Left colon (tissue), 2 donors: ENCODE measurements at regions not wholly inside any gene's neighbourhood (a gene's known extent, or its start where the extent isn't known, plus 50 kb on each side); places are given as distances from the start of the nearest gene placed in this dataset.
"Not testable (repeated sequence)": the region's sequence is repeated elsewhere in the genome, so short reads cannot be mapped to it uniquely, and the experiment has no call there.

Source experiments
- ATAC-seq: fragments of 200-7000 bp; cut with Tn5 transposase; one replicate; pipeline ENCODE4 v1.9.1; 2020; ENCODE audit warnings: mild to moderate bottlenecking, moderate library complexity
- DNase-seq, 2 donors: peaks; one replicate each; pipeline ENCODE4 v3.0.0-alpha.2; 2020
- intact Hi-C, 2 donors: fragments of 100-400 bp; cut with DNase I in 1 of 2; cut with micrococcal nuclease in 1 of 2; formaldehyde crosslinking; loops; one replicate each; pipeline versions ENCODE4 v1.11.2 to v1.14.0; 2022; cut with DNase I, micrococcal nuclease
- donor health status: DM: no; HTN: no; CAD: no.
- donor health status: DM: yes; HTN: yes; CAD: no.

DNA sequence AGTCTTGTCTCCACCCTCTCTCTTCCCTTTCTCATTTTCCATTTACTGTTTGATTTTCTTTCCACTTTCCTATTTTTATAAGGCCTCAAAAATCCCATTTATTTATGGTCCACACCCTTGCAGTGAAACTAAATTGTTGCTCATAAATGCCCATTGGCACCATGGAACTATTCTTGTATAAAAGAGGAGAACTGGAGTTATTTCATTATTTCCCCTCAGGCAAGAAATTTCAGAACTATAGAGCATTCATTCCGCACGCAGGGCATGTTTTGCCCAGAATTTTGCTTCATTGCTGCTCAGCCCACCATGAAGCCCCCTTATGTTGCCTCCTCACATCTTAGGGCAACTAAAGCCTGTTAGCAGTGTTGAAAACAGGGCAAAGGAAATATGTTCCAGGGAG is 113.7 kb upstream of the MMADHC start:
- ATAC-seq (no peak), DNase-seq (no peak)
- intact Hi-C loops: no loop called here

DNA sequence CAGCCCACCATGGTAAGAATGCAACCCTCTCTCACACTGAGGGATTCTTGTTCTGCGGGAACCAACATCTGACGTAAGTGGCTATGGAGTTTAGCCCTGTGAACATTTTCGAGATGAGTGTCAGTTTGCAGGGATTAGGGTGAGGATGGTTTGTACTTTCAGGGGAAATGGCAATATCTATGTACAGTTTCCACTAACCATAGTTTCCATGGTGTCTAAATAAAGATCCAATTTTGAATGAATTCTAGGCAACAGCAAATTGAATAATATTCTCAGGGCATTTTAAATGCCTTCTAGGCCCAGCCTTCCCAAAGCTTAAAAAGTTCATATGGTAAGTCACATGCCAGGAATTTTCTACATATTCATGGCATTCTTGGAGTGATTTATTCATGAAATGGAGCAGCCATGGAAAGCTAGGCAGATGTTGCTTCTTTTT is 105.4 kb upstream of the MMADHC start:
- intact Hi-C loops: no loop called here
- ATAC-seq (no peak), DNase-seq (no peak)

DNA sequence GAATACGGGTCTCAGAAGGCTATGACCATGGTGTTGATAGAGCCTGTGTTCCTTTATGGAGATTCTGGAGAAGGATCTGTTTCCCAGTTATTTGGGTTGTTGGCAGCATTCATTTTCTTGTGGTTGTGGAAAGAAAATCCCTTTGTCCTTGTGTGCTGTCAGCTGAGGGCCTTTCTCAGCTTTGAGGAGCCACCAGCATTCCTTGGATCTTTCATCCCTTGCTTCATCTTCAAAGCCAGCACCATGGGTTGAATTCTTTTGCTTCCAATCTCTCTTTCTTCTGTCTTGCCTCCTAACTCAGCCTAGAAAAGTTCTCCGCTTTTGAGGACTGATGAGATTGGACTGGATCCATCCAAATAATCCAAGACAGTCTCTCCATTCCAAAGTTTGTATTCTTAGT is 103.2 kb upstream of the MMADHC start:
- intact Hi-C loops: no loop called here
- no peak for ATAC-seq
- no peak for DNase-seq

DNA sequence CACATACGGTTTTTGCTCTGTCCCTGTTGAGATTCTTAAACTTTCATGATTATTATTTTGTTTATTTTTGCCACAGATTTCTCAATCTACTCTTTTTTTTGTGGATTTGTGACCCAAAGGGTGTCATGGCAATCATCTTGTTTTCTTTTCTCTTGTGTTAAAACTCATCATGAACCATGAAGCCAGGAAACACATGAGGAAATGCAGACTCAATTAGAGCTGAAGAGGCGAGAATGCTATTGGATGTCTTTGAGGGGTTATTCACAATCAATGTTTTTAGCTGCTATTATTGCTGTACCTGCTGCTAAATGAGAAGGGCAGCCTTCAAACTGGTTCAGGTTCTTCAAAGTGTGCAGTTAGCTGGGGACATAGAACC is 99.5 kb upstream of the MMADHC start:
- DNase-seq (no peak), ATAC-seq (no peak)
- intact Hi-C loops: no loop called here

DNA sequence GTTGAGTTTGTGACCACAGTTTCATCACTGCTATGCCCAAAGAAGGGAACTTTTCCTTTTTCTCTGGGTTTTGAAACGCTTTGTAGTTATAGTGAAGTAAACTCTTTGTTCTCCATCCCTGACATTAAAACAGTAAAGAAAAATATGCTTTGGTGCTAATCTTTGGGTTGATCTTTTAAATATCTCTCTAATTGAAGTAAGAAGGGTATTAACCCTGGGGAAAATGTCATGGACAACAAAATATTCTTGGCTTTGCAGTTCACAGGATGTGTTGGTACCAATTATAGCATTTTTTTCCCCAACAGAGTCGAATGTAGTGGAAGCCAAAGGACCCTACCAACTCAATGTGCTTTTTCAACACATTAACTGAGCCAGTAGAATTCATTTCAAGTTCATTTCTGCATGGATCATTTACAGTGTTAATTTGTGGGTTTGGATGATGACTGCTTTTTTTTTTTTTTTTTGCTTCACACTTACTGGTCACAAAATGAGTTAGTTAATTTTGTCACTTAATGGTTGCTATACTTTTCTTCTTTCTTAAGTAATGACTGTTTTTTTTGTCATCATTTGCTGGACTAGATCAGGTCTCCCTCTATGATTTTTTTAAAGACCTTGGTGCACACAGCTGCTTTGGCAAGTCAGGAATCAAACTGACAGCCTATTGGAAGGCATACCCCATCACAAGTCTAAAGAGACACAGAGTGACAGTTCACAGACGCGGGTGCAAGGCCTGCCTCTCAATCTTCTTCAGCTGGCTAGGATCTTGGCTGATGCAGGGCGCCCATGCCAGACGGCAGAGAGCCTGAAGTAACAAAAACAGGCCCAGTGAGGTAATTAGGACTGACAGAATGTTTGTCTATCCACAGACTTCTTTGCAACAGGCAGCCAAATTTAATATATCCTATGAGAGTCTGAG is 98.8 kb upstream of the MMADHC start:
- intact Hi-C loops: no loop called here
- DNase-seq: no peak
- no peak for ATAC-seq

DNA sequence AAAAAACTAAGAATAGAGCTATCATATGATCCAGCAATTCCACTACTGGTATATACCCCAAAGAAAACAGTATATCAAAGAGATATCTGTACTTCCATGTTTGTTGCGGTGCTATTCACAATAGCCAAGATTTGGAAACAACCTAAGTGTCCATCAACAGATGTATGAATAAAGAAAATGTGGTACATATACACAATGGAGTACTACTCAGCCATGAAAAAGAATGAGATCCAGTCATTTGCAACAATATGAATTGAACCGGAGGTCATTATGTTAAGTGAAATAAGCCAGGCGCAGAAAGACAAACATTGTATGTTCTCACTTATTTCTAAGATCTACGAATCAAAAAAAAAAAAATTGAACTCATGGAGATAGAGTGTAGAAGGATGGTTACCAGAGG is 97.8 kb upstream of the MMADHC start:
- DNase-seq, ATAC-seq, intact Hi-C loops: not testable (repeated sequence)

DNA sequence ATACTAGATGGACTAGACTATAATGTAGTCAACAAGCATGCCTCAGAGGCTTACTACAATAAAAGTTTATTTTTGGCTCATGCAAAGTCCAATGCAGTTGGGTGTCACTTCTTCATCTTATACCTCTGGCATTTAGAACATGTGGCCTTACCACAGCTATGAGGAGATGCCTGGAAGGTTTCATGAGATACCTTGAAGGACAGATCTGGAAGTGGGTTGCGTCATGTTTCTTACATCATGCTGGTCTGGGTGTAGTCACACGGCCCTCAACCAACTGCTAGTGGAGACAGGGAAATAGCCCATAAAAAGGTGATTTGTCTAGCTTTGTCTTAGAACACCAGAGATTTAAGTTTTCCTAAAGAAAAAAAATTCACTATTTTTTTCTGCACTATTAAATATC is 91.7 kb upstream of the MMADHC start:
- DNase-seq (no peak), ATAC-seq (peak; percentile 15)
- intact Hi-C loops: no loop called here

DNA sequence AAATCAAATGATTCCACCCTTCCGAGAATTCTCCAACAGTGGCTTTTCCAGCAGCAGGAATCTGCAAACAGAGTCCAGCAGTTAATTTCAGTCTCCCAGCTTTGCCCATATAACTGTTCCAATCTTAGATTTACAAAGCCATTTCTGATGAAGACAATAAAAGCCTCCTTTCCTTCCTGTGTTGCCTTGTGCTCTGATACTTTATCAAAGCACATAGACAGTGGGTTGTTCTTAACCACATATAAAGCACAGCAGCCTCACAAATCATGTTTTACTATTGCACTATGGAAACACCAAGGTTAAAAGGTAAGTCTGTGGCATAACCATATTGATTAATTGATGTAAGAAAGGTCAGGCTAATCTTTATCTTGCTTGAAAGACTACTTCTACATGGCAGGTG is 89.8 kb upstream of the MMADHC start:
- intact Hi-C loops: no loop called here
- DNase-seq: no peak
- ATAC-seq: no peak

DNA sequence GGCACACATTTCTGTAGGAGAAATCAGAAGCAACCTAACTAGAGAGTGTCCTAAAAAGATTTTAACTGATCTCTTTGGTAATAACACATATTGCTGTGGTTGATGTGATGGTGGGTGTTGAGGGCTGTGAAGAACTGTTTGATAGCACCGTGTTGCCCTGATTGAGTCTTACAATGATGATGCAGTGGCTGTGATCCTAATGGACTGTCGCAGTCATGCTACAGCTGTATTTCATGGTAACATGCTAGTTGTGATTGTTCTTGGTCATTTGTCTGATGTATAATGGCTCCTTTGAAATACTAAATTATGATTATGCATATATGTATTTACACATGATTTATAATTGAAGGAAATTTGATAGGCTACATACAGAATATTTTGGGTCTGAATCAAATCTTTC is 82.5 kb upstream of the MMADHC start:
- intact Hi-C loops: no loop called here
- ATAC-seq (no peak), DNase-seq (no peak)

DNA sequence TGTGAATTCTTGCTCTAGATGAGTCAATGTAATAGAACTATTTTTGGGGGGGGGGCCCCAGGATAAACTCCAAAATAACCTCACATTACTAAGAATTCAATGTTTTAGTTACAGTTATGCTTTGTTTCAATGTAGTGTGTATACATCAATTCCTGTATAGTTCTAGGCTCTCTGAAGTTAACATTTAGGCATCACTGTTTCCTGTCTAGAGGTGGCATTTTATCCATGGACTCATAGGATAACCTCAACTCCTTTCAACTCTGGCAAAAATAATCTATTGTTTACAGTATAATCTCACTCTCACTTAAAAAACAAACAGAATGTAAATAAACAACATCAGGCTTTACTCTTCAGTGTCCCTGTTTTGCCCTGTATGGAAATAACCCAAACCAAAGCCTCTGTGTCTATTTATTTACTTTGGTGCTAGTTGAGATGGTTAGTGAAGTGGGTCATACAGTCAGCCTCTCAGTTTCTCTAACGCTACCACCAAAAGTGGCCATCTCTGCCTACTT is 79.3 kb upstream of the MMADHC start:
- intact Hi-C loops: no loop called here
- DNase-seq (no peak), ATAC-seq (no peak)

DNA sequence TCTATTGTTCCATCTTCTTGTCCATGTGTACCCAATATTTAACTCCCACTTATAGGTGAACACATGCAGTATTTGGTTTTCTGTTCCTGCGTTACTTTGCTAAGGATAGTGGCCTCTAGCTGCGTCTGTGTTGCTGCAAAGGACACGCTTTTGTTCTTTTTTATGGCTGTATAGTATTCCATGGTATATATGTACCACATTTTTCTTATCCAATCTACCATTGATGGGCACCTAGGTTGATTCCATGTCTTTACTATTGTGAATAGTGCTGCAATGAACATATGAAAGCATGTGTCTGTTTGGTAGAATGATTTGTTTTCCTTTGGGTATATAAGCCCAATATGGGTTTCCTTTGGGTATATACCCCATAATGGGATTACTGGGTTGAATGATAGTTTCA is 77.3 kb upstream of the MMADHC start:
- intact Hi-C loops: no loop called here
- no peak for DNase-seq
- no peak for ATAC-seq

DNA sequence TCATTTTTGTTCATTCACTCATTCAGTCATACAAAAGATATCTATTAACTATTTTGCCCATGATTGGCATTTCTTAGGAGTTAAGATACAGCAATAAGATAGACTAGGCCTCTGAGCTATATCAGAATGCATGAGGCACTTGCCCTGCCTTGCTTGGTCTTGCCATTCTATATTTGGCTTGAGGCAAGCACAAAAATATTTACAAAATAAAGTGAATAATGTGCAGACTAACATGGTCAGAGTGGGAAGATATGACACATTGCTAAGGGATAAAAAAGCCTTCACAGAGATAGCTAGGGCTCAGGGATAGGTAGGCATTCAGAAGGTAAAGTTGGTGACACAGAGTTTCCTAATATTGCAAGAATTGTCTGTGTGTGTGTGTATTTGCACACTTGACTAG is 75.0 kb upstream of the MMADHC start:
- ATAC-seq (no peak), DNase-seq (no peak)
- intact Hi-C loops: no loop called here

DNA sequence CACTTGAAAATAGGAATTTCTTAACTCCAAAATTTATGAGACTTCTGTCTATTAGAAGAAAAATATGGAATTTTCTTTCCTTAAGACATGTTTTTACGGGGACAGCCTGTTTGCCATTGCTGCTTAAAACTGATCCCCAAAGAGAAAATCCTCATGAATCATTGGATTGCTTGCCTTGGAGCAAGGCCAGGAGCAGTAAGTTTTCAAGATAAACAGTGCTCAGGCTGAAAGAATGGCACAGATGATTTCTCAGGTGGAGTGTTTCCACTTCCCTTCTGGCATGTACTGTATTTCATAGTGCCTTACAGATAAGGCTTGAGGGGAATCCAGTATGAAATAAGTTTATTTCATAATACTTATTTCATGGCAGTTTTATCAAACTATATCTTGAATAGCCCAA is 74.3 kb upstream of the MMADHC start:
- intact Hi-C loops: no loop called here
- ATAC-seq (peak; percentile 97), DNase-seq (peak; percentile 31 to 34)

DNA sequence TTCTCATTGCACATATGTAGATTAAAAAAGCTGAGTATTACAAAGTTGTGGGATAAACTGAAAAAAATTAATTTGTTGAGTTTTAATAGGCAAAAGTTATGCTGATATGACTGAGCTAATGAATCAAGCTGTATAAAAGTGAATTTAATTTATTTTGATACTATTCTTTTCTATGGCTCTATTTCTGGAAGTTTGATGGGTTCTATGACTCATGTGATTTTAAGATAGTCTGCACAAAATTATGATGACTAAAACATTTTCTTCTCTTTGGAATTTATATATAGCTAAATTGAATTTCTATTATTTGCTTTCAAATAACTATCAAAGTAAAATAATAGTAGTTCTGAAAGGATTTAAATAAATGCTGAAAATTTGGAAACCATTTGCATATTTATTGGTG is 71.0 kb upstream of the MMADHC start:
- DNase-seq: no peak
- intact Hi-C loops: no loop called here
- ATAC-seq: no peak

DNA sequence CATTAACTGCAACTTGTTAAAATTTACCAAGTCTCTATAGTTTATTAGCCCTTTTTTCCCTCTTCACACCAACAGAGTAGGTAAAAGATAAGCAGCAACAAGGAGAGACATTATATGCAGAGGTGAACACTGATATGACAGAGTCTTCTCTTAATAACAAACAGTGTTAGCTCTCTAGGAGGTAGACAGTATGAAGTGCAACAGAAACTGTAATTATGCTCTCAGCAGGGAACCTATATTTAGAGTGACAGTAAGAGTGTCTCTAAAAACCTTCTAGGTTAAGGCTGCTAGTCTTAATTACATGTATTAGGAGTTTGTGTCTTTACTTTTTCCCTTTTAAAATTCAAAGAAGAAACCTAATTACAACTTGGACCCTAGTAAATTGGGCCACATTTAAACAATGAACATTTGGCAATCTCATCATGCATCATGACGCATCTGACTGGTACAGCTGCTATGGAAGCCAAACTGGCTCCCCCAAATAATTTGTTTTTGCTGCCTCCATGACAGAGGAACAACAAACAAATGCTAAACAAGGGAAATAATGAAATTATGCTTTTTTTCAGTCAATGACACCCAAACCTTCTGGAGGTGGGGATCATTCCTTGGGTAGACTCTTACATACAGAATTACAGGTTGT is 69.9 kb upstream of the MMADHC start:
- DNase-seq (no peak), ATAC-seq (no peak)
- intact Hi-C loops: no loop called here

DNA sequence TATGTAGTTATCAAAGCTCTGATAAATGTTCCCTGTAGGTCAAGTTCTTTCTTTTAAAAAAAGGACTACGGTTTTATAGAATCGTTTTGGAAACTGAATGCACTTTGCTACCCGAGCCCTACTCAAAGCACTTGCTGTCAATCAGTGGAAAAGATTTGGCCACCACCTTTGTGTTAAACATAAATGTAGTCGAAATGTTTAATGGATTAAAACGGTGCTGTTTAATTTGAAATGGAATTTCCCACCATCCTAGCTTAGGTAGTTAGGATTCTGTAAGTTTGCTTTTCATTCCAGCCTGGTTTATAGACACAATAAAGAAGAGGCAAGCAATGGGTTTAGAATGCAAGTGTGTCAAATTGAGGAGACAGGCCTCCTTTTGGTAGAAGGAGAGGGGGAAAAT is 69.4 kb upstream of the MMADHC start:
- intact Hi-C loops: no loop called here
- no peak for ATAC-seq
- no peak for DNase-seq

DNA sequence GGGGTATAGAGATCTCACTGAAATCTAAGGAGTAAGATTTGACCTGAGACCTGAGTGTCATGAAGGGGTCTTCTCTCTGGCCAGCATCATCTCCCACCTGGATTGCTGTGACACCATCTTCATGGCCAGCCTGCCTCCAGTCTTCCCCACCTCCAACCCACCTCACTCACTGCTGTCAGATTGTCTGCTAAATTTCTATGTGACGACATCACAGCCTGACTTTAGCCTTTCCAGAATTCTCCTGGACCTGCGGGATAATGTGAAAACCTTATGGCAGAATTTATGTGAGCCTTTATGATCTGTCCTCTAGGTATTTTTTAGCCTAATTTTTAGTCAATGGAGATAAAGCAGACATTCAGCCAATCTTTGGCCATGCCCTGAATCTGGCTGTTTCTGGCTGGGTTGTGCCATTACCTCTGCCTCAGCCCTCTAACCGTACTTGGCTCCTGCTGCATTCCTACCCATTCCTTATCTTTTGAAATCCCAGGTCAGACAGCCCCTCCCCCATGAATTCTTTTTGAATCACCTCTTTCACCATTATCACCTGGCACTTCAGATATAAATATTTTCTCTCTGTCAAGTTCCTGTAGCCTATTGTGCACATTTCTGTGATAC is 66.4 kb upstream of the MMADHC start:
- intact Hi-C loops: no loop called here
- DNase-seq (no peak), ATAC-seq (no peak)

DNA sequence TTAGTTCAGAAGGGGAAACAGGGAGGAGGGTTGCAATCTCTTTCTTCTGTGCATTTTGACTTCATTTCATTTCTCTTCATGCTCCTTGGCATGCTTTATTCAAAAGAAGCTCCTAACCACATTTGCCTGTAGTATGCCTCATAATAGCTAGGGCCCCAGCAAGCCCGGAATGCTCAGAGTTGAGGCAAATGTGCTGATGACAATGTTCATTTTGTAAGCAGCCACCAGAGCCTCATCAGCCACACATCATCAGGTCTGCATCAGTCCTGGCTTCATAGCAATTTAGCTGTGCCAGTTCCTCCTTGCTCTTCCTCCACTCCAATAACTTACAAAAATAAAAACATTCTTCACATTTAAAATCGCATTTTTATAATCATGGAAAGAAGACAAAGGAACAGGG is 65.4 kb upstream of the MMADHC start:
- DNase-seq (no peak), ATAC-seq (no peak)
- intact Hi-C loops: no loop called here

DNA sequence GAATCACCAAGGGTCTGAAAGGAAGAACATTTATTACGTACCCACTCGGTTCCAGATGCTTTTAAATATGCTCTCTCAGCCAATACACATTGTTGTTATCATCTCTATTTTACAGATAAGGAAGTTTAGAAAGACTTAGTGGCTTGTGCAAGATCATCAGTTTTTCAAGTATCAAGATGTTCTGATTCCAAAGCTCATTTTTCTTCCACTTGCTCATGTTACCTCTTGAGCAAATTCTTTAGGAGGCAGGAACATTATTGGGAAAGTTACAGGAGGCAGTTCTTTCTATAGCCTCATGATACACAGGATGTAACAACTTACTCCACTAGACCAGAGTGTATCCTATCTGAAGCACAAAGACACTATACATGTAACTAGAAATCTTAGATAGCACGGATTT is 65.0 kb upstream of the MMADHC start:
- DNase-seq (no peak), ATAC-seq (no peak)
- intact Hi-C loops: no loop called here

DNA sequence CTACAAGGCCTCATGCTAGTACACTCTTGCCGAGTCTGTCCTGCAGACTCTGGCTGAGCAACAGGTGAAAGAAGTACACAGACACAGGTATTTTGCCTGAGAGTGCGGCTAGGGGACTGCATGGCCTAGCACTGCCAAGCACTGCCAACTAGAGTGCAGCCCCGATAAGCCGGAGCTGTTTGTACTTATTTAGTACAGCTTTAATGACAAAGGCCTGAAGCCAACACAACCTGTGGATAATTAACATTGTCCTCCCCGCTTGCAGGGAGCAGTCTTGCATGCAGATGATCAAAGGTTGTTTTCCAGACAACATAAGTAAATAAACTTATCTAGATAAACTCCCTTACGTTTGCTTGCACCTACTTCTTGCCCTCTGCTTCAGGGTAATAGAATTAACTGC is 63.7 kb upstream of the MMADHC start:
- DNase-seq (peak; percentile 4 to 25), ATAC-seq (peak; percentile 97)
- intact Hi-C loops: no loop called here
